ENCODE measurements at regions not wholly inside any gene's neighbourhood (a gene's known extent, or its start where the extent isn't known, plus 50 kb on each side); places are given as distances from the start of the nearest gene placed in this dataset.

DNA sequence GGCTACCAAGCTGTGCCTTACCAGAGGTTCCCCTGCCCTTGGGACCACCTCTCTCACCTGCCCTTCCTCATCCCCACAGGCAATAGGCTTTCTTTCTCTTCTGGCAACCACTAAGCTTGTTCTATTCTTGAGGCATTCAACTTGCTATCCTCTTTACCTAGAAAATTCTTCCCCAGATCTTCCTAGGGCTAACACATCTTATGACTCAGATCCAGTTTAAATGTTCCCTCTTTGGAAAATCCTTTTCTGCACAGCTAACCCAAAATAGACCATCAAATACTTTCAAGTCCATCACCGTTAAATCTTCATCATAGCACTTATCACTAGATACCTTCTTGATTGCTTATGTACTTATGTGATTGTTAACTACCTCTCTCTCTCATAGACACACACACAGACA is 93.7 kb downstream of the ENC1 start:
- TF ChIP-seq, protein P1, sequence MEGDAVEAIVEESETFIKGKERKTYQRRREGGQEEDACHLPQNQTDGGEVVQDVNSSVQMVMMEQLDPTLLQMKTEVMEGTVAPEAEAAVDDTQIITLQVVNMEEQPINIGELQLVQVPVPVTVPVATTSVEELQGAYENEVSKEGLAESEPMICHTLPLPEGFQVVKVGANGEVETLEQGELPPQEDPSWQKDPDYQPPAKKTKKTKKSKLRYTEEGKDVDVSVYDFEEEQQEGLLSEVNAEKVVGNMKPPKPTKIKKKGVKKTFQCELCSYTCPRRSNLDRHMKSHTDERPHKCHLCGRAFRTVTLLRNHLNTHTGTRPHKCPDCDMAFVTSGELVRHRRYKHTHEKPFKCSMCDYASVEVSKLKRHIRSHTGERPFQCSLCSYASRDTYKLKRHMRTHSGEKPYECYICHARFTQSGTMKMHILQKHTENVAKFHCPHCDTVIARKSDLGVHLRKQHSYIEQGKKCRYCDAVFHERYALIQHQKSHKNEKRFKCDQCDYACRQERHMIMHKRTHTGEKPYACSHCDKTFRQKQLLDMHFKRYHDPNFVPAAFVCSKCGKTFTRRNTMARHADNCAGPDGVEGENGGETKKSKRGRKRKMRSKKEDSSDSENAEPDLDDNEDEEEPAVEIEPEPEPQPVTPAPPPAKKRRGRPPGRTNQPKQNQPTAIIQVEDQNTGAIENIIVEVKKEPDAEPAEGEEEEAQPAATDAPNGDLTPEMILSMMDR (tag by site-specific recombination; IDR thresholded peaks at IDR 0.05): no peak
- TF ChIP-seq ZNF138 (tag by site-specific recombination; IDR thresholded peaks at IDR 0.05; ENCODE audit: borderline replicate concordance): no peak
- TF ChIP-seq ZNF561 (tag by site-specific recombination; IDR thresholded peaks at IDR 0.05; ENCODE audit: borderline replicate concordance): no peak
- TF ChIP-seq PRDM1 (tag by site-specific recombination; IDR thresholded peaks at IDR 0.05): no peak
- TF ChIP-seq ZBTB48 (tag by site-specific recombination; IDR thresholded peaks at IDR 0.05): no peak
- no peak for TF ChIP-seq ZNF843 (tag by site-specific recombination; IDR thresholded peaks at IDR 0.05)
- TF ChIP-seq ZNF391 (tag by site-specific recombination; IDR thresholded peaks at IDR 0.05; ENCODE audit: borderline replicate concordance, low read depth): no peak
- TF ChIP-seq, protein P2, sequence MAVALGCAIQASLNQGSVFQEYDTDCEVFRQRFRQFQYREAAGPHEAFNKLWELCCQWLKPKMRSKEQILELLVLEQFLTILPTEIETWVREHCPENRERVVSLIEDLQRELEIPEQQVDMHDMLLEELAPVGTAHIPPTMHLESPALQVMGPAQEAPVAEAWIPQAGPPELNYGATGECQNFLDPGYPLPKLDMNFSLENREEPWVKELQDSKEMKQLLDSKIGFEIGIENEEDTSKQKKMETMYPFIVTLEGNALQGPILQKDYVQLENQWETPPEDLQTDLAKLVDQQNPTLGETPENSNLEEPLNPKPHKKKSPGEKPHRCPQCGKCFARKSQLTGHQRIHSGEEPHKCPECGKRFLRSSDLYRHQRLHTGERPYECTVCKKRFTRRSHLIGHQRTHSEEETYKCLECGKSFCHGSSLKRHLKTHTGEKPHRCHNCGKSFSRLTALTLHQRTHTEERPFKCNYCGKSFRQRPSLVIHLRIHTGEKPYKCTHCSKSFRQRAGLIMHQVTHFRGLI (tag by site-specific recombination; IDR thresholded peaks at IDR 0.05): no peak
- no peak for TF ChIP-seq ZBTB8A (tag by site-specific recombination; IDR thresholded peaks at IDR 0.05)
- TF ChIP-seq ZBTB1 (tag by site-specific recombination; IDR thresholded peaks at IDR 0.05): no peak
- TF ChIP-seq, protein P3, sequence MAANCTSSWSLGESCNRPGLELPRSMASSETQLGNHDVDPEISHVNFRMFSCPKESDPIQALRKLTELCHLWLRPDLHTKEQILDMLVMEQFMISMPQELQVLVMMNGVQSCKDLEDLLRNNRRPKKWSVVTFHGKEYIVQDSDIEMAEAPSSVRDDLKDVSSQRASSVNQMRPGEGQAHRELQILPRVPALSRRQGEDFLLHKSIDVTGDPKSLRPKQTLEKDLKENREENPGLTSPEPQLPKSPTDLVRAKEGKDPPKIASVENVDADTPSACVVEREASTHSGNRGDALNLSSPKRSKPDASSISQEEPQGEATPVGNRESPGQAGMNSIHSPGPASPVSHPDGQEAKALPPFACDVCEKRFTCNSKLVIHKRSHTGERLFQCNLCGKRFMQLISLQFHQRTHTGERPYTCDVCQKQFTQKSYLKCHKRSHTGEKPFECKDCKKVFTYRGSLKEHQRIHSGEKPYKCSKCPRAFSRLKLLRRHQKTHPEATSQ (tag by site-specific recombination; IDR thresholded peaks at IDR 0.05): no peak
- no peak for TF ChIP-seq ZNF121 (tag by site-specific recombination; IDR thresholded peaks at IDR 0.05)
- TF ChIP-seq ZNF544 (tag by site-specific recombination; IDR thresholded peaks at IDR 0.05): no peak

Data from HEK293 (cell line).